Loucy (cell line): ENCODE measurements at regions not wholly inside any gene's neighbourhood (a gene's known extent, or its start where the extent isn't known, plus 50 kb on each side); places are given as distances from the start of the nearest gene placed in this dataset.
"Not testable (repeated sequence)": the region's sequence is repeated elsewhere in the genome, so short reads cannot be mapped to it uniquely, and the experiment has no call there.

Experiments used
- CTCF ChIP-seq: fragments of 200-600 bp; sonication (generic); conservative IDR thresholded peaks from 2 replicates; pipeline ENCODE4 v1.5.1; 2014; ENCODE audit warnings: mild to moderate bottlenecking, antibody characterized with exemption, low read length
- EZH2phosphoT487 ChIP-seq: fragments of 200-600 bp; IDR thresholded peaks from 2 replicates; pipeline ENCODE4 v1.6.1; 2018; ENCODE audit warnings: antibody characterized with exemption, mild to moderate bottlenecking, moderate library complexity, borderline replicate concordance

DNA sequence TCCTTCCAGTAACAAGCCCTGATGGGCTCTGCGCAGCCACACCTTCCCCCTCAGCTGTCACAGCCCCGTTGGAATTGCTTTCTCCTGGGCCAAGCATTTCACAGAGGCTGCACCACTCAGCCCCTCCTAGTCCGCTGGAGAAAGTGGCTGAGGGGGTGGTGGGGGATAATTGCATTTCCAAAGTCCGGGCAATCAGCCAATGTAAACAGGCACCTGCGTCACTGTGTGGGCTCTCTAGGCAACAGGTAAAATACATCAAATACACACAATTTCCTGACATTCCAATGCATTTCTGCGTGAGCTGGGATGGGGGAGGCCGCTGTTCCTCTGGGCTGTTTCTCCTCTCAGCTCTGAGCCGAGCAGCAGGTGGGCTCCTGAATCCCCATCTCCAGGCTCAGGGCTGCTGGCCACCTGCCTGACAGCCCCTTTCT is 281.1 kb downstream of the ADGRD1 start:
- TF ChIP-seq CTCF, EZH2phosphoT487: not testable (repeated sequence)
